Stimulated activated naive CD8-positive, alpha-beta T cell treated with anti-CD3 and anti-CD28 coated beads, Interleukin-15, amount 100 ng/mL, for 72 hours (primary cell): ENCODE measurements at regions not wholly inside any gene's neighbourhood (a gene's known extent, or its start where the extent isn't known, plus 50 kb on each side); places are given as distances from the start of the nearest gene placed in this dataset.

Experiments used
- ATAC-seq: fragments of 150-1000 bp; cut with Tn5 transposase; 2 replicates; pipeline ENCODE4 v1.10.0; 2021; ENCODE audit warnings: mild to moderate bottlenecking, moderate library complexity
- DNase-seq, 2 donors: peaks; one replicate each; pipeline ENCODE4 v3.0.0; 2021 to 2022
- H3K27ac Mint-ChIP-seq, 2 donors: one replicate each; pipeline ENCODE4 v1.8.0; 2022; ENCODE audit warnings: mild to moderate bottlenecking in 2 of 2, mixed read lengths in 2 of 2, moderate library complexity in 2 of 2
- H3K27me3 Mint-ChIP-seq: one replicate; pipeline ENCODE4 v1.8.0; 2022; ENCODE audit warnings: mixed read lengths
- H3K4me1 Mint-ChIP-seq: one replicate; pipeline ENCODE4 v1.8.0; 2022; ENCODE audit warnings: mild to moderate bottlenecking, mixed read lengths
- H3K4me3 Mint-ChIP-seq, 2 donors: one replicate each; pipeline ENCODE4 v1.8.0; 2022; ENCODE audit warnings: mild to moderate bottlenecking in 2 of 2, mixed read lengths in 2 of 2, moderate library complexity in 1 of 2
- H3K9me3 Mint-ChIP-seq, 2 donors: one replicate each; pipeline ENCODE4 v1.8.0; 2022; ENCODE audit warnings: mixed read lengths in 2 of 2

DNA sequence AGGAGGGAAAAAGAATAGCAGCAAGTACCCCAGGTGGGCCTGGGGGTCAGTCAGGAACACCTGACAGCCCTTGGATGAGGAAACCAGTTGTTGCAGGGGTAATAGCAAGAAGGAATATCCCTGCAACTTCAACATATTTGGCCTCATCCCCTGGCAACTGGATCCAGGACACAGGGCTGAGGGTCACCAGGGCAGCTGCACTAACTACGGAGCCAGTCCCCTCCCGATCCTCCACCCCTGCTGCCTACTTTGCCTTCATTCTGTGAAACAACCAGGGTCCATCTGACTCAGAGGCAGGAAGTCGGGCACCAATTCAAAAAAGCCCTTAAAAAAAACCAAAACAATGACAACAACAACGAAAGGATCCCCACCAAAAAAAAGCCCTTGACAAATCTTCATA, 52.9 kb downstream of the FRMPD3 start:
- DNase-seq (no peak), ATAC-seq (no peak)
- Mint-ChIP-seq H3K27me3 (peaks cover 41% of the 10 kb centered on the region), H3K4me1 (peaks cover 7% of the 10 kb centered on the region), H3K4me3 (no peak overlapping the region), H3K27ac (no peak overlapping the region), H3K9me3 (no peaks in the 10 kb centered on the region)

GRCh38 chrX:107504006-107504405, 54.6 kb downstream of the FRMPD3 start:
- no peak overlapping the region for H3K4me3 Mint-ChIP-seq
- no peak for DNase-seq
- H3K9me3 Mint-ChIP-seq, result no peaks in the 10 kb centered on the region
- peaks cover 54% of the 10 kb centered on the region for H3K27me3 Mint-ChIP-seq
- peaks cover 7% of the 10 kb centered on the region for H3K4me1 Mint-ChIP-seq
- no peak overlapping the region for H3K27ac Mint-ChIP-seq
- ATAC-seq, result no peak

DNA sequence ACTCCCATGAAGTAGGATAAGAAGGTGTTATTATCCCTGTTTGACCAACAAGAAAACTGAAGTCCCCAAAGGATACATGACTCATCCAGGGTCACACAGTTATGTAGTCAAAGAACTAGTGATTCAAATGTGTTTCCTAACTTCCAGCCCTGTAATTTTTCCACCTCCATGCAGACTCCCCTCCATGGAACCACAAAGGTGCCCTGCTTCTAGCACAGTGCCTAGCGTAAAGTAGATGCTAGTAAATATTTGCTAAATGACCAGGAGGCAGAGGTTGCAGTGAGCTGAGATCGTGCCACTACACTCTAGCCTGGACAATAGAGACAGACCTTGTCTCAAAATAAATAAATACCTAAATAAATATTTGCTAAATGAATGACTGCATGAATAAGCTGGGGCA, 55.8 kb downstream of the FRMPD3 start:
- no peak for ATAC-seq
- H3K4me3 Mint-ChIP-seq, result no peak overlapping the region
- H3K4me1 Mint-ChIP-seq, result peaks cover 7% of the 10 kb centered on the region
- no peaks in the 10 kb centered on the region for H3K9me3 Mint-ChIP-seq
- peaks cover 54% of the 10 kb centered on the region for H3K27me3 Mint-ChIP-seq
- no peak overlapping the region for H3K27ac Mint-ChIP-seq
- no peak for DNase-seq

DNA sequence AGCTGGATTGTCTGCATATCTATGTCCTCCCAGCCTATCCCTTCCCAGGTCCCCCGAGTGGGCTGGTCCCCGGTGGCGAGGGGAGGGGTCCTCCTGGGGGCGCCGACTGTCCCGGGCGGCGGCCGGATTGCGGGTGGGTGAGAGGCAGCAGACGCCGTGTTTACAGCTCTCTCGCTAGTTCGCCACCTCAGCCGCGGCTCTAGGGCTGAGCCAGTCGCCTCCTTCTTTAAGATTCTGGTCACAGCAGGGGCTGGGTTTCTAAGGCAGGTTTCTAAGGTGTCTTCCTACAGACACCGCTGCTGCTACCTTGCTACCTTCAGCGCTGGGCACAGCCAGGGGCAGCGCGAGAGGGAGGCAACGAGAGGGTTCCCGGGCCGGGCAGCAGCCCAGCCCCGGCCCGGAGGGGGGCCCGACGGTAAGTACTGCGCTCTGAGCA, 57.2 kb downstream of the FRMPD3 start:
- Mint-ChIP-seq H3K9me3 (no peaks in the 10 kb centered on the region), H3K4me3 (peak overlapping the region in 1 of 2 donors; percentile 78), H3K27me3 (peaks cover 54% of the 10 kb centered on the region), H3K27ac (no peak overlapping the region), H3K4me1 (peaks cover 7% of the 10 kb centered on the region)
- ATAC-seq, result peak; percentile 50
- DNase-seq, result no peak

DNA sequence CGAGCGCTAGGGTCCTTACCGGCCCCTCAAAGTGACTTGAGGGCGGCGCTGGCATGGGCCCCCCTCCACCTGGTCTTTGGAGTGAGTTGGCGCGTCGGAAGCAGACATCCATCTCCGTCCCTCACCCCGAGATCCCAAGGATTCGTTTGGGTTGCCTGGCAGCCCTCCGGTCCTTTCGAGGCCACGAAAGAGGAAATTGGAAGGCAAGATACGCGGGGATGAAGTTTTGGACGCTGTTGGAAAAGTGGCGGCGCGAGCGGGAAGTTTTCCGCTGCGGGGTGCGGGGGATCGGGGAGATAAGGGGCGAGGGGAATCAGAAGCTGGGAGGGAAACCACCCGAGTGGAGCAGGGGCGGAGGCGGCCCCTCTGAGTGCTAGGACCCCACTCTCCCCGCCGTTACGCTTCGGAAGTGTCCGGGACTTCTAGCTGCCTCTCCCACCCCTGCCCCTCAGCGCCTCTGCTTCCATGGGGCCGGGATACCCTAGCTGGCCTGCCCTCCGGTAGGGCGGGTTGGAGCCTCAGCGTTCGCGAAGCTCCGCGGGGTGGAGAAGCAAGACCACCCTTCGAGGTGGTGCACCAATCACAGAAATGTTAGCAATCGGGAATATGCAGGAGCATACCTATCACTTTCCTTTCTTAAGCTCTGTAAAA, 57.8 kb downstream of the FRMPD3 start:
- no peak for ATAC-seq

GRCh38 chrX:107507744-107508117, 58.3 kb downstream of the FRMPD3 start:
- DNase-seq (no peak), ATAC-seq (no peak)
- H3K27ac Mint-ChIP-seq, result no peak overlapping the region
- peaks cover 7% of the 10 kb centered on the region for H3K4me1 Mint-ChIP-seq
- H3K27me3 Mint-ChIP-seq, result peaks cover 54% of the 10 kb centered on the region
- H3K9me3 Mint-ChIP-seq, result no peaks in the 10 kb centered on the region
- H3K4me3 Mint-ChIP-seq, result no peak overlapping the region

More for the DNA sequence above, 57.8 kb downstream of the FRMPD3 start:
- no peak overlapping the region for H3K27ac Mint-ChIP-seq
- peaks cover 53% of the 10 kb centered on the region for H3K27me3 Mint-ChIP-seq
- peak overlapping the region; percentile 57 to 78 for H3K4me3 Mint-ChIP-seq
- no peaks in the 10 kb centered on the region for H3K9me3 Mint-ChIP-seq
- no peak for DNase-seq
- H3K4me1 Mint-ChIP-seq, result peaks cover 7% of the 10 kb centered on the region

GRCh38 chrX:107508925-107509324, 59.5 kb downstream of the FRMPD3 start:
- Mint-ChIP-seq H3K27ac (no peak overlapping the region), H3K4me3 (no peak overlapping the region)

DNA sequence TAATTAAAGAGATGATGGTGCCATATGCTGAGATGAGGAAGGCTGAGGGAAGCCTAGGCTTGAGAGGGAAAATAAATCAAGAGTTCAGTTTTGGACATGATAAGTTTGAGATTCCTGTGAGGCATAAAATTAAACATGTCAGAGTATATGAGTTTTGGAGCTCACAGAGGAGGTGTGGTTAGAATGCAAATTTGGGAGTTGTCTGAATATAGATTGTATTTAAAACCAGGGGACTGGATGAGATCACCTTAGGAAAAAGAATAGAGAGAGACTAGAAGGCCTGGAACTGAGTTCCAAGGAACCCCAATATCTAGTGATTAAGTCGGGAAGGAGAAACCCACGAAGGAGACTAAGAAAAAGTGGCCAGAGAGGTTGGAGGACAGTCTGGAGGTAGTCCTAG, 65.5 kb downstream of the FRMPD3 start:
- no peak for ATAC-seq
- H3K4me1 Mint-ChIP-seq, result no peaks in the 10 kb centered on the region
- H3K27me3 Mint-ChIP-seq, result peaks cover 40% of the 10 kb centered on the region
- H3K9me3 Mint-ChIP-seq, result no peaks in the 10 kb centered on the region
- H3K27ac Mint-ChIP-seq, result no peak overlapping the region
- no peak overlapping the region for H3K4me3 Mint-ChIP-seq
- no peak for DNase-seq

More at GRCh38 chrX:107508925-107509324, 59.5 kb downstream of the FRMPD3 start:
- no peaks in the 10 kb centered on the region for H3K9me3 Mint-ChIP-seq
- H3K27me3 Mint-ChIP-seq, result peaks cover 53% of the 10 kb centered on the region
- DNase-seq (no peak), ATAC-seq (no peak)
- H3K4me1 Mint-ChIP-seq, result peaks cover 7% of the 10 kb centered on the region

DNA sequence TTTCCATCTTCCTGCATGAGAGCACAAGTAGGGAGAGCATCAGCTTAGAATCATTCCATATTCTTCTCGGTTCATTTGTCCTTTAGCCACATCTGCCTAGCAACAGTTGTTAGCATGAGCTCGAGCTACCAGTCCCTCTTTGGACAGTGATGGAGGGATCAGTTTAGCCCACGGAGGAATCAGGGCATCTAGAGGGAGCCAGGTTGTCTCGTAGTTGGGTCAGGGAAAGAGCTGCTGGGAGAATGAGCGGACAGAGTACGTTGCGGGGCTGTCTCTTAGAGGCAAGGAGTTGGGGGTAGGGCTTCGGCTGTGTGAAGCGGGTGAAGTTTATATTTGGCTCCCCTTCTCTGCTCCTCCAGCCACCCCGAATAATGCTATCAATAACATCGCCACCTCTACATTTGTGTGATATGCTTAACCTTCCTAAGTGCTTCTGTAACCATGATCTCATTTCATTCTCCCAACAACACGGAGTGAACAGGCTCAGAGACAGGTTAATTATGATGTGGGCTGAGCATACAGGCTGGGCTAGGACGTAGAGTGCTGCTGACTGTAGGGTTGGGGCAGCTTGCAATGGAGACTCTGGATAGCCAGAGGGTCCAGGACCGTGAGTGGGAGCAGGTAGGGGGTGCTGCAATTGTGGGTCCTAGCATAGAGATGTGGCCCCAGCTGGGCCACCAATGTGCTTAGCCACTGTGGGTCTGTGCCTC, 72.6 kb downstream of the FRMPD3 start:
- ATAC-seq (no peak), DNase-seq (no peak)
- no peak overlapping the region for H3K27ac Mint-ChIP-seq
- H3K4me1 Mint-ChIP-seq, result no peaks in the 10 kb centered on the region
- no peaks in the 10 kb centered on the region for H3K9me3 Mint-ChIP-seq
- H3K4me3 Mint-ChIP-seq, result no peak overlapping the region
- peaks cover 21% of the 10 kb centered on the region for H3K27me3 Mint-ChIP-seq

GRCh38 chrX:107522901-107523300, 73.4 kb downstream of the FRMPD3 start:
- ATAC-seq, result no peak
- Mint-ChIP-seq H3K9me3 (no peaks in the 10 kb centered on the region), H3K27ac (no peak overlapping the region), H3K4me1 (no peaks in the 10 kb centered on the region), H3K4me3 (no peak overlapping the region), H3K27me3 (peaks cover 13% of the 10 kb centered on the region)
- no peak for DNase-seq

DNA sequence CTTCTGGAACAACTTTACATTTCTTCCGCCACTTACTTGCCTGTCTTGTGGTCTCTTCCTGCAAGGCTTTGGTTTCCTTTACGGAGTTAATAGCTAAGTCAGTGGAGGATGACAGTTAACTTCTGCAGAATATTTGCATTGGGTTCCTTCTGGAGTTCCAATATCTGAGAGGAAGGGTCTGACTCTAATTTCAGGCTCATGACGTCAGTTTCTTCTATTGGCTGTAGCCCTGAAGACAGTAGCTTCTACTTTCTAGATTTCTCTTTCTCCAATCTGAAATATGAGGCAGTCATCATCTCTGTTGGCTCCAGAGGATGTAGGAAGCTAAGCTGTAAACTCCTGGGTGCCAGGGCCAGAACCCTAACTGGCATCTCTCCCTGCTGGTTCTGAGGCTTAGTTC, 76.7 kb downstream of the FRMPD3 start:
- no peak overlapping the region for H3K4me3 Mint-ChIP-seq
- H3K4me1 Mint-ChIP-seq, result no peaks in the 10 kb centered on the region

DNA sequence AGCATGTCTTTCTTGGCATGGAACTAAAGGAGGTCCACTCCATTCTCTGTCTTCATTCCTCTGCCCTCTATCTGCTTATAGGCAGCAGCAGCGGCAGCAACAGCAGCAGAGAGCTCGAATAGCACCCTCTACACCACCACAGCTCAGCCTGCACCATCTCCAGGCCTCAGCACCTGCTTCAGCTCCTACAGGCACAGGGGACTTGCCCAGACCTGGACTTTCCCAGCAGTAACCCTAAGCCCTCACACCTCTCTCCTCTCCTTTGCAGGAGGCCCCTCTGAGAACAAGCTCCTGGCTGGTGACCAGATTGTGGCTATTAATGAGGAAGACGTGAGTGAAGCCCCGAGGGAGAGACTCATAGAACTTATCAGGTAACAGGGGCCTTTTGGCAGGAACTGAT, 80.7 kb downstream of the FRMPD3 start:
- H3K9me3 Mint-ChIP-seq, result no peaks in the 10 kb centered on the region
- peak overlapping the region in 1 of 2 donors; percentile 19 for H3K27ac Mint-ChIP-seq
- H3K4me3 Mint-ChIP-seq, result no peak overlapping the region
- peaks cover 17% of the 10 kb centered on the region for H3K27me3 Mint-ChIP-seq
- DNase-seq (no peak), ATAC-seq (no peak)
- H3K4me1 Mint-ChIP-seq, result no peaks in the 10 kb centered on the region

More for the DNA sequence above, 76.7 kb downstream of the FRMPD3 start:
- Mint-ChIP-seq H3K27ac (no peak overlapping the region), H3K9me3 (no peaks in the 10 kb centered on the region), H3K27me3 (peaks cover 5% of the 10 kb centered on the region)
- no peak for DNase-seq
- ATAC-seq, result no peak

- H3K4me3 Mint-ChIP-seq, result no peak overlapping the region
- H3K27ac Mint-ChIP-seq, result no peak overlapping the region
- peaks cover 8% of the 10 kb centered on the region for H3K27me3 Mint-ChIP-seq
- DNase-seq (peak; percentile 22 to 37), ATAC-seq (peak; percentile 78)
- H3K9me3 Mint-ChIP-seq, result no peaks in the 10 kb centered on the region
- no peaks in the 10 kb centered on the region for H3K4me1 Mint-ChIP-seq
These were observed 88.4 kb downstream of the FRMPD3 start for GRCh38 chrX:107537815-107538214.

DNA sequence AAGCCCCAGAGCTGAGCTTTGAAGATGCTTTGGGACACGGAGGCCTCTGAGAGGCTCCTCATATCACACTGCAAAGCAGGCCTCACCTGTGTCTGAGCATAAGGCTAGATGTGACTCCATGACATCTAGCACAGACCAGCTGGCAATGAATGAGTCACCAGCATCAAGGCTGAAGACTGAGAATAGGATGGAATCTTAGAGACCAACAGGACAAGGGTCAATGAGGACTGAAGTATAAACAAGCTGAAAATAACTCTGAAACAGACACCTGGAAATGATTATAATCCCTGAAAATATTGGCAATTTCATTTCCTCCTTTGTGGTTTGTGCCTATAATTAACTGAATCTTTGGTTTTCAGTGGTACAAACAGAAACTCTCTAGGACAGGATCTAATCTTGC, 87.1 kb upstream of the PRPS1 start:
- H3K4me1 Mint-ChIP-seq, result no peaks in the 10 kb centered on the region
- peaks cover 8% of the 10 kb centered on the region for H3K27me3 Mint-ChIP-seq
- no peak overlapping the region for H3K27ac Mint-ChIP-seq
- H3K9me3 Mint-ChIP-seq, result no peaks in the 10 kb centered on the region
- ATAC-seq (no peak), DNase-seq (no peak)
- H3K4me3 Mint-ChIP-seq, result no peak overlapping the region

GRCh38 chrX:107542040-107542439, 86.3 kb upstream of the PRPS1 start:
- H3K4me1 Mint-ChIP-seq, result no peaks in the 10 kb centered on the region
- no peak overlapping the region for H3K27ac Mint-ChIP-seq
- no peaks in the 10 kb centered on the region for H3K9me3 Mint-ChIP-seq

DNA sequence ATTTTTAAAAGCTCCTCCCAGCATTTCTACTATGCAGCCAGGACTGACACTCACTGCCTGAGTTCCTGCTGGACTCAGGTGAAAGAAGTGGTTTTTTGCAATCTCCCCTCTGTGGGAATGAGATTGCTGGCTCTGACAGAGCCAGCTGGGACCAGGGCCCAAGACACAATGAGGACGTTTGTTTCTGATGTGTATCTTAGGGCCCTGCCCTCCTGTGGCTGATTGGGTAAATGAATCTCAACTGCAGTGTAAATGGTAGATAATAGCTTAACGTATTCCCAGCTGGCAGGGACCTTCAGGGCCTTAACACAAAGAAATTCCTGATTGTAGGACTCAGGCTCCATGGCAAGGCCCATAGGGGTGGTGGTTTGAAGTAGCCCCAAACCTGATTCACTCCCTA, 85.8 kb upstream of the PRPS1 start:
- H3K4me3 Mint-ChIP-seq, result no peak overlapping the region
- no peaks in the 10 kb centered on the region for H3K27me3 Mint-ChIP-seq
- H3K27ac Mint-ChIP-seq, result no peak overlapping the region
- H3K4me1 Mint-ChIP-seq, result no peaks in the 10 kb centered on the region
- H3K9me3 Mint-ChIP-seq, result no peaks in the 10 kb centered on the region
- ATAC-seq, result no peak
- no peak for DNase-seq

More at GRCh38 chrX:107542040-107542439, 86.3 kb upstream of the PRPS1 start:
- Mint-ChIP-seq H3K27me3 (peaks cover 4% of the 10 kb centered on the region), H3K4me3 (no peak overlapping the region)
- DNase-seq, result no peak
- no peak for ATAC-seq
